SKM-1 (cell line): ENCODE measurements at regions not wholly inside any gene's neighbourhood (a gene's known extent, or its start where the extent isn't known, plus 50 kb on each side); places are given as distances from the start of the nearest gene placed in this dataset.

Experiments used
- DNase-seq: peaks from one replicate; lab custom pipeline; 2025; ENCODE audit not compliant: unreplicated experiment; lab: John Stamatoyannopoulos, UW

- no peak for DNase-seq
These were observed 74.2 kb upstream of the BMP2 start for GRCh38 chr20:6693178-6693807.

GRCh38 chr20:6692566-6693173 is 74.8 kb upstream of the BMP2 start:
- DNase-seq: no peak

GRCh38 chr20:6691516-6691915 is 76.0 kb upstream of the BMP2 start:
- DNase-seq: no peak

- DNase-seq: no peak
These were observed 78.0 kb upstream of the BMP2 start for GRCh38 chr20:6689339-6689973.

GRCh38 chr20:6686171-6686570 is 81.3 kb upstream of the BMP2 start:
- DNase-seq: no peak

GRCh38 chr20:6685626-6686025 is 81.9 kb upstream of the BMP2 start:
- no peak for DNase-seq

GRCh38 chr20:6685181-6685582 is 82.3 kb upstream of the BMP2 start:
- DNase-seq: no peak

- DNase-seq: no peak
These were observed 84.2 kb upstream of the BMP2 start for GRCh38 chr20:6683021-6683977.

GRCh38 chr20:6680854-6681253 is 86.6 kb upstream of the BMP2 start:
- DNase-seq: no peak

GRCh38 chr20:6680441-6680840 is 87.0 kb upstream of the BMP2 start:
- no peak for DNase-seq

- DNase-seq: no peak
These were observed 88.4 kb upstream of the BMP2 start for GRCh38 chr20:6679086-6679485.

- DNase-seq: no peak
These were observed 89.4 kb upstream of the BMP2 start for GRCh38 chr20:6678101-6678500.

- no peak for DNase-seq
These were observed 92.7 kb upstream of the BMP2 start for GRCh38 chr20:6674831-6675230.

- DNase-seq: no peak
These were observed 94.4 kb upstream of the BMP2 start for GRCh38 chr20:6673071-6673470.

GRCh38 chr20:6671829-6672228 is 95.7 kb upstream of the BMP2 start:
- DNase-seq: no peak

GRCh38 chr20:6668546-6668945 is 98.9 kb upstream of the BMP2 start:
- no peak for DNase-seq

- DNase-seq: no peak
These were observed 101.7 kb upstream of the BMP2 start for GRCh38 chr20:6665621-6666355.

GRCh38 chr20:6665161-6665560 is 102.3 kb upstream of the BMP2 start:
- DNase-seq: no peak

GRCh38 chr20:6664574-6664973 is 102.9 kb upstream of the BMP2 start:
- no peak for DNase-seq

- no peak for DNase-seq
These were observed 103.6 kb upstream of the BMP2 start for GRCh38 chr20:6663751-6664388.
